ENCODE measurements at regions not wholly inside any gene's neighbourhood (a gene's known extent, or its start where the extent isn't known, plus 50 kb on each side); places are given as distances from the start of the nearest gene placed in this dataset.

DNA sequence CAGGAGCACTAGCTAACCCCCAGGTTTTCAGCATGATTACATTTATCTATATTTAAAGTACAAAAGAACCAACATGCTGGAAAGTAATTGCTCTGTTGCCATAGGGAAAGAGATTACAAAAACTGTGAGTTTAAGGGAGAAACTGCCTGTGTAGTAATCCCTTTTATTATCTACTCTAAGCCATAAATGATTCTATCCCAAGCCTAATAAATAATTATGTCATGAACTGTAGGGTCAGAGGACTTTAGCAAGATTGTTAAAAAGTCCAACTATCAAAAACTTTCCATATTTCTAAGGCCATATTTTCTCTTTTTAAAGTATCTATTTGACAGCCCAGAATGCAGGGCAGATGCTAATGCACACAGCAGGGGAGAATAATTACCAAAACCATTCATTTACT is 573.8 kb upstream of the MIR17HG start:
- TF ChIP-seq KDM1A (IDR thresholded peaks at IDR 0.05; ENCODE audit: low read depth) = no peak
- TF ChIP-seq CTCF (IDR thresholded peaks at IDR 0.05) = no peak
- no peak for TF ChIP-seq RAD21 (conservative IDR thresholded peaks at IDR 0.05 in 1 of 2, IDR thresholded peaks at IDR 0.05 in 1 of 2)
- TF ChIP-seq CHD2 (IDR thresholded peaks at IDR 0.05; ENCODE audit: low read length, partially characterized antibody) = no peak
- TF ChIP-seq, protein P1, sequence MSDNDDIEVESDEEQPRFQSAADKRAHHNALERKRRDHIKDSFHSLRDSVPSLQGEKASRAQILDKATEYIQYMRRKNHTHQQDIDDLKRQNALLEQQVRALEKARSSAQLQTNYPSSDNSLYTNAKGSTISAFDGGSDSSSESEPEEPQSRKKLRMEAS (IDR thresholded peaks at IDR 0.05) = no peak
- no peak for TF ChIP-seq BHLHE40 (IDR thresholded peaks at IDR 0.05; ENCODE audit: low read depth, low read length)
- TF ChIP-seq EP300 (IDR thresholded peaks at IDR 0.05) = no peak
- no peak for TF ChIP-seq POLR2A (IDR thresholded peaks at IDR 0.05; ENCODE audit: low read length)
- no peak for TF ChIP-seq CBX8 (IDR thresholded peaks at IDR 0.05)
- no peak for TF ChIP-seq REST (IDR thresholded peaks at IDR 0.05)
